HG03159 (cell line): ENCODE measurements at regions not wholly inside any gene's neighbourhood (a gene's known extent, or its start where the extent isn't known, plus 50 kb on each side); places are given as distances from the start of the nearest gene placed in this dataset.
"Not testable (repeated sequence)": the region's sequence is repeated elsewhere in the genome, so short reads cannot be mapped to it uniquely, and the experiment has no call there.

Source experiments
- ATAC-seq: cut with Tn5 transposase; IDR thresholded peaks from one replicate; pipeline ENCODE4 v1.9.1; 2021; ENCODE audit warnings: mild to moderate bottlenecking, moderate library complexity; ENCODE audit not compliant: unreplicated experiment

DNA sequence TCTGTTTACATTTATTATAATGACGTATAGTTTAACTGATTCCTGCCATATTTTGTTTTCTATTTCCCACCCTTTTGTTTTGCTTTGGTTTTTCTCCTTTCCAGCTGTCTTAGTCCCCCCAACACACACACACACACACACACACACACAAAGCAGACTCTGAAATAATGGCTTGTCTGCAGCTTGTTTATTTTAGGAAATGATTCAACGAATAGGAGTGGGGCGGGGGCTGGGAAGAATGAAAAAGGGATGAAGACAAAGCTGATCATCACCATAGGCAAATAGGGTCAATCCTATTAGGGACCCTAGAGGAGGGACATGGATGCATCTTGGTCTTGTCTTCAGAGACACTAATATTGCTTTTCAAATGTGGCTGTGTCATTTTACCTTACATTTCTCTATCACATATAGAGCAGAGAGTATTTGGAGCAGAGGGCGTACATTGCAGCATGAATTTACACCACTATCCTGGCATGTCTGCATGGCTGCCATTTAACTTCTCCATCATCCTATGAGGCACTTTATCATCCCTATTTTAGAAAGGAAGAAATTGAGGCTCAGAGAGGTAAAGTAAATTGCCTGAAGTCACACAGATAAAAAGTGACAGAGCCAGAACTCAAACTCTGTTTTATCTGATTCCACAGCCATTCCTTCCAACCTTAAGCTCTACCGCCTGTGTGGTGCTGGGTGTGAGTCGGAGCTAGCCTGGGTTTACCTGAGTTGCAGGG lies 147.2 kb upstream of the TPM1 start:
- ATAC-seq = no peak

- ATAC-seq = no peak
Observed at GRCh38 chr15:62895905-62896316, 146.6 kb upstream of the TPM1 start.

DNA sequence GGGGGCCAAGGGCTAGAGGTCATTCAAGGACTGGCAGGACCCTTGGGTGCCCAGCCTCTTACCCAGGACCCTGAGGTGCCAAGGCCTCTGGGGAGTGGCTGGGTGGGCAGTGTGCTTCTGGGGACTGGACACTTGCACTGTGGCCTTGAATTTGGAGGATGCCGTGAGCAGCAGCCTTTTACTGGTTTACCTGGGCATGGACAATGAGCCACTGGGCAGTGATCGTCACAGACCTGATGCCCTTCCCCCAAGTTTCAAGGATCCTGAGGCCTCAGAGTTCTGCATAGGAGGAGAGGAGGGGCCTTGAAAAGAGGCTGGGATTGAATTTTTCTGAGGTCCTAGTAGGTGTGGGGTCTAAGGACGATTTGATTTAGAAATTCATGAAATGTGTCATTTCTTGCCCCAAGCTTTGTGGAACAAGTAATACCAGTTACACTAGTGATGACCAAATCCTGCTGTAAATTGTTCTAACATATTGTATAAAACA lies 146.1 kb upstream of the TPM1 start:
- ATAC-seq = no peak

DNA sequence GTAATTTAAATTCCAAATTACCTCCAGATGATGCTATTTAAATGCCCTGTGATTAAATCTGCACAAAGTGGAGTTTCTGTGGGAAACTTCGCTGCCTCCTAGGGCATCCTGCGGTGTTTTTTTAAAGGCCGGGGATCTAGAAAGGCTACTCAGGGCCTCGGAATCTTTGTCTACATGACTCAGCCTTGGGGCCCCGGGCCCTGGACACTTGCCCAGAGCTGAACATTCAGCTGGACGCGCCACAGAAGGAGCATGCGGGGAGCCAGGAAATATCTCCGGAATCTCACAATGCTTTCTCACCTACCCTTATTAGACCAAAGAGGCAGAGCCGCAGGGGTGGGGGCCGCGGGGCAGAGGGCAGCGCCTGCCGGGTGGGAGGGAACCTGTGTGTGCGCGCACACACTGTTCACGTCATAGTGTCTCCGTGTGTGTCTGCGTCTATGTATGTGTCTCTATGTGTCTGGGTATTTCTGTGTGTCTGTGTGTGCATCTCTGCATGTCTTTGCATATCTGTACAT lies 145.5 kb upstream of the TPM1 start:
- ATAC-seq = no peak

DNA sequence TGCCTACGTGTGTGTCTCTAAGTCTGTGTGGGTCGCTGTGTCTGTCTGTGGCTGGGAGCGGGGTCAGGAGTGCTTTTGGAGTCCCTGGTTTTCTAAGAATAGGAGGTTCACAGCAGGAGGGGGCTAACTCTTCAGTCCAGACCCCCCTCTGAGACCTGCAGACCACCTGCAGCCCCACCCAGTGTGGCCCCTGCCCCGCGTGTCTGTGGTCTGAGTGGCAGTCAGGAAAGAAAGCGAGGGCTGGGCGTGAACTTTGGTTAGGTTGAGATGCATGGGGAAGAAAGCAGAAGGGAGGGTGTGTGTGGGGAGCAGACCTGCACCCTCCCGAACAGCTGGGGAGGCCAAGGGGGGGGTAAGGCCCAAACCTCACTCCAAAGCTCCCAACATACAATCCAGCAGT lies 144.9 kb upstream of the TPM1 start:
- no peak for ATAC-seq

- no peak for ATAC-seq
Observed at GRCh38 chr15:62899090-62899493, 143.5 kb upstream of the TPM1 start.

DNA sequence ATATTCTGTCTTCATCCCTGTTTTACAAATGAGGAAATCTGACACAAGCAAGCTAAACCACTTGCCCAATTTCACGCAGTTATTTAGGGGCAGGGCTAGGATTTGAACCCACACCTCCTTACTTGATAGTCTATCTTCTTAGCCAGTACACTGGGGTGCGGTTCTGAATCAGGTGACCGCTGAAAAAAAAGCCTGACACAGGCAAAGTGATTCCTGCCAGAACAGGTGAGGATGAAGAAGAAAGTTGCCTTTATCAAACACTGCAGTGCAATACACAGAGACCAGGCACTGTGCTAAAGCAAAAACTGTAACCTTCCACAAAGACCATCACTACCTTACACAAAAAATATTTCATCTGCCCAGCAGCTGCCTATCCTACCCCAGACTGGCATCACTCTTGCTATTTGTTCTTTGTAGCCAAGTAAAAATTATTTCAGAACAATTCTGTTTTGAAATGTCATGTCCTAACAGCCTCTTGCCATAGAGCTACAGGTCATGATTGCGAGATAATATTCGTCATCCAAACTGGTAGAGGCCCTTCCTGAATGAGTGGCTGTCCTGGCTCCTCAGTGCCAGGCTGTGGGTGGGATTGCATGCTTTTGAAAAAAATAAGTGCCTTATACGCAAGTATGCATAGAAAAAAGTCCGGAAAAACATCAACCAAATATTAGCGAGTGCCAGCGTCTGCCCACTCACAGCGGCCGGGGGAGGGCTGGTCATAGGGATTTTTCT lies 142.3 kb upstream of the TPM1 start:
- ATAC-seq = no peak

- no peak for ATAC-seq
Observed at GRCh38 chr15:62901087-62901486, 141.5 kb upstream of the TPM1 start.

DNA sequence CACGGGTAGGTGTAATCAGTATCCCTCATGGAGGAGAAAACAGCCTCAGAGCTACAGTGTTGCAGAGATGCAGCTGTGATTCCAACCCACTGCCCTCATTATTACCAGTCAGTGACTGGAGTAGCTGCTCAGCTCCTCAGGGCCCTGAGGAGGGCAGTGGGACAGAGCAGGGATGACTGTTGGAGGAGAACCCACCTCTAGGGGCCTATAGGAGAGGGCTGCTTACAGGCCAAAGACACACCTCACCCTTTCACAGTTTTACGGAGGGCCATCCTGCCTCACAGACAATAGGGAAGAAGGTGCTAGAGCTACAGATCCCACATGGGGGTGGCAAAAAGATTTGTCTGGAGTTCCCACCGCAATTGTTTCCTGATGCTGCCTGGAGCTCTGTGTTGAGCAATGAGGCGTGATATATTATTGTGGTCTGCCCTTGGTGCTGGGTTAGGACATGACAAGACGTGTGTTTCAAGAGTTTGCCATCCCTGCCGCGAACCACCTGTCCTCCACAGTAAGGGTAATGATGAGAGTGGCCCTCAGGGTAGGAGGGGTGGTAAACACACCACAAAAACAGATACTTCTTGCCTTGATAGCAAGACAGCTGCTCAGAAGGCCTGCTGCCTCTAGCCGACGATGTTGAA lies 140.5 kb upstream of the TPM1 start:
- no peak for ATAC-seq

GRCh38 chr15:62902821-62903220 lies 139.7 kb upstream of the TPM1 start:
- ATAC-seq = no peak

GRCh38 chr15:62903437-62903836 lies 139.1 kb upstream of the TPM1 start:
- no peak for ATAC-seq

- ATAC-seq = no peak
Observed at GRCh38 chr15:62904041-62904910, 138.3 kb upstream of the TPM1 start.

DNA sequence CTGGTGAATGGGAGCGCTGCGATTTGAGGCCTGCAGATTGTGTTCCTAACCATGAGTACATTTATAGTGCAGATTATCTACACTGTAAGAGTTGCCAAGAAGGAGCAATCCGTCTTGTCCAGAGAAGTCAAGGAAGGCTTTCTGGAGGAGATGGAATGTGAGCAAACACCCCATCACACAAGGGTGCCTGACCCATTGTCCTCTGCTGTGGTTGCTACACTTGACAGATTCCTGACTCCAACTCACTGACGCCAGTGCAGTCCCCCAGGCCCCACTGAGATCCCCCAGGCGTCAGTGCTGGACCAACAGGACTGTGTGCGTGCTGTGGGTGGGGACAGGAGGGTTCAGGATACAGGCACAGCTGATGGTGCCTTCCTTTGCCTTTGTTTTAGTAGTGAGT lies 135.9 kb upstream of the TPM1 start:
- no peak for ATAC-seq

- no peak for ATAC-seq
Observed at GRCh38 chr15:62907275-62907674, 135.3 kb upstream of the TPM1 start.

DNA sequence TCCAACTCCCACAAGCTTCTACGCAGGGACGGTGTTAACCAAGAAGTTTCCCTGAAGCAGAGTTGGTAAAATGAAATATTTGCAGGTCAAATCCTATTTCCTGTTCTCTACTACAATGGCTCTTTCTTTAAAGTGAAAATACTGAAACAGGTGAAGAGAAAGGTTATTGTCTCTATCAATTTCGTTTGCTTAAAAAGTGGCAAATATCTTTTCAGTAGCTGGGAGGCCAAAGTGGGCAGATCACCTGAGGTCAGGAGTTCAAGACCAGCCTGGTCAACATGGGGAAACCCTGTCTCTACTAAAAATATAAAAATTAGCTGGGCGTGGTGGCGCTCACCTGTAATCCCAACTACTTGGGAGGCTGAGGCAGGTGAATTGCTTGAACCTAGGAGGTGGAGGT lies 134.2 kb upstream of the TPM1 start:
- not testable (repeated sequence) for ATAC-seq

- no peak for ATAC-seq
Observed at GRCh38 chr15:62909257-62909656, 133.3 kb upstream of the TPM1 start.

DNA sequence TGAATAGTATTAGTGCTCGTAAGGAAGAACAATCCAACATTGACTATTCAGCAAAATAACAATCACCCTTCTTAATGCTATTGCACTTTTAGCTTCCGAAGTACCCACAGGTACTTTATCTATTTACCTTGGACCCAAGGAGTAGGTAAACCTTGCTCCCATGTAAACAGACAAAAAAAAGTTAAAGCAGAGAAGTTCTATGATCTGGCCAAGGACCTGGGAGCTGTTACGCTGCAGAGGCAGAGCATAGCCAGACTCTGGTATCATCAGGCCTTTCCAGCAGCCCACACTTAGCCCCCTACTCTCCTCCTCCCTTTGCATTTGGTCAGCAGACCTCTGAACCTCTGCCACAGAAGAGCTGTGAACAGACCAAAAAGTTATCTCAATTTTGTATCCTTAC lies 130.3 kb upstream of the TPM1 start:
- no peak for ATAC-seq

- no peak for ATAC-seq
Observed at GRCh38 chr15:62912808-62913207, 129.7 kb upstream of the TPM1 start.

- ATAC-seq = no peak
Observed at GRCh38 chr15:62913246-62913645, 129.3 kb upstream of the TPM1 start.

GRCh38 chr15:62914461-62915079 lies 128.0 kb upstream of the TPM1 start:
- no peak for ATAC-seq
